ENCODE measurements at regions not wholly inside any gene's neighbourhood (a gene's known extent, or its start where the extent isn't known, plus 50 kb on each side); places are given as distances from the start of the nearest gene placed in this dataset.

DNA sequence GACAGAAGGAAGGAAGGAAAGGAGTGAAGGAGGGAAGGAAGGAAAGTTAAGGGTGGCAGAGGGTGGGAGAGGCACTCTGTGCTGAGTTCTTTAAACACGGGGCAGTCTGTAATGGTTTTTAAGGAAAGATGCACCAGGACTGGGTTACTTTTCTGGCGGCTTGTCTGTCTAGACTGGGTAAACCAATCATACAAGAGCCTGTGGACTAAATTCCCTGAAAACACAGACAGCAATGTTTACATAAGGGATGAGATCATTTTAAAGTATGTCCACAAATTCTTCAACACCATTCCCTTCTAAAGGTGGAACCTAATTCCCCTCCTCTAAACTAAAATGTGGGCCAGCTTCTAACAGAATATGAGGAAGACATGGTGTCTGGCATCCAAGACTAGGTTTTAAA lies 235.5 kb upstream of the IGF1R start:
- TF ChIP-seq CTCF (IDR thresholded peaks at IDR 0.05; ENCODE audit: low read depth, low read length) (no peak), EZH2phosphoT487 (IDR thresholded peaks at IDR 0.05; ENCODE audit: low read depth) (no peak)

Measured in OCI-LY3 (cell line).